Effector memory CD4-positive, alpha-beta T cell (primary cell): ENCODE measurements at regions not wholly inside any gene's neighbourhood (a gene's known extent, or its start where the extent isn't known, plus 50 kb on each side); places are given as distances from the start of the nearest gene placed in this dataset.

ENCODE experiments used
- DNase-seq, 3 donors: peaks; one replicate each; pipeline ENCODE4 v3.0.0-alpha.2; 2020
- H3K27ac ChIP-seq: 2 replicates; pipeline ENCODE4 v1.7.0; 2013; ENCODE audit warnings: mild to moderate bottlenecking, low read length, moderate library complexity; ENCODE audit not compliant: insufficient read depth, poor library complexity, severe bottlenecking
- H3K27me3 ChIP-seq: replicated peaks from 2 replicates; pipeline ENCODE4 v1.7.0; 2013; ENCODE audit warnings: mild to moderate bottlenecking, low read length; ENCODE audit not compliant: insufficient read depth, control insufficient read depth, poor library complexity, severe bottlenecking
- H3K36me3 ChIP-seq: 2 replicates; pipeline ENCODE4 v1.7.0; 2013; ENCODE audit warnings: mild to moderate bottlenecking, low read length, moderate library complexity; ENCODE audit not compliant: control insufficient read depth, insufficient read depth
- H3K4me1 ChIP-seq: 2 replicates; pipeline ENCODE4 v1.7.0; 2013; ENCODE audit warnings: low read length, mild to moderate bottlenecking; ENCODE audit not compliant: control insufficient read depth, insufficient read depth, poor library complexity, severe bottlenecking
- H3K4me3 ChIP-seq: 2 replicates; pipeline ENCODE4 v1.7.0; 2013; ENCODE audit warnings: low read length, low read depth, mild to moderate bottlenecking; ENCODE audit not compliant: insufficient read depth, poor library complexity, severe bottlenecking
- H3K9me3 ChIP-seq: 2 replicates; pipeline ENCODE4 v1.7.0; 2013; ENCODE audit warnings: mild to moderate bottlenecking, low read length, moderate library complexity; ENCODE audit not compliant: control insufficient read depth

DNA sequence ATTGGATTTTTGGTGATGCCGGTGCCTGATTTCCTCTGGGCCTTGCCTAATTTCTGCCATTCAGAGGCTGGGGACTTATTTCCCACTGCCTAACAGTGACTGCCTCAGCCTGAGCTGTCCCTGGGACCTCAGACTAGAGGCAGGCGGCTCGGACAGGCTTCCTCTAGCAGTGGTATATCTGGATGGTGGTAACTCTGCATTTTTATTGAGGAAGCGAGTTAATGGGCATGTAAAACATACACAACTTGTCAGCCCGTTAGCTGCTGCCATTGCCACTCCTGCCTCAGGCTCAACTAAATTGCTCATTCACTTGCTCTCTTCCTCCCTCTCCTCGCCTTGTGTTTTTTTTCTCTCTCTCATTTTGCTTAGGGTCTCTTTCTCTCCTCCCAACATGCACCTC lies 561.6 kb downstream of the BUD13 start:
- no peak overlapping the region for H3K4me3 ChIP-seq
- H3K9me3 ChIP-seq = no peaks in the 10 kb centered on the region
- no peaks in the 10 kb centered on the region for H3K36me3 ChIP-seq
- H3K27ac ChIP-seq = no peak overlapping the region
- H3K27me3 ChIP-seq = no peaks in the 10 kb centered on the region
- H3K4me1 ChIP-seq = no peaks in the 10 kb centered on the region
- DNase-seq = no peak

GRCh38 chr11:116210663-116211062 lies 562.1 kb downstream of the BUD13 start:
- H3K4me1 ChIP-seq = no peaks in the 10 kb centered on the region
- no peak overlapping the region for H3K27ac ChIP-seq
- DNase-seq = no peak
- H3K4me3 ChIP-seq = no peak overlapping the region
- no peaks in the 10 kb centered on the region for H3K9me3 ChIP-seq
- no peaks in the 10 kb centered on the region for H3K36me3 ChIP-seq
- no peaks in the 10 kb centered on the region for H3K27me3 ChIP-seq

DNA sequence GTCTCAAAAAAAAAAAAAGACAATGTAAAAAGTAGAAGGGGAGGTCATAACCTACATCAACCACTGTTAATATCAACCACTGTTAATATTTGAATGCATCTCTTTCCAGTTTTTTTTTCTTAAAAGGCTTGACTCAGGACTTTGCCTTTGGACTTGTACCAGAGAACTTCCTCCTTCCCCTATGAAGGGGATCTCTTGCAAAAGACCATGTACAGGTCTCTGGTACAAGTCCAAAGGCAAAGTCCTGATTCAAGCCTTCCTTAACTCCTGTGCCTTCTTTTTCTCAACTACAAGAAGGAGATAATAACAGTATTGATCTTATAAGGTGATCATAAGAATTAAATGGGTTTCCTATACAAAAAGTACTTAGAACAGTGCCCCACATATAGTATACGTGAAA lies 563.5 kb downstream of the BUD13 start:
- Histone ChIP-seq H3K36me3 (no peaks in the 10 kb centered on the region), H3K4me3 (no peak overlapping the region), H3K4me1 (no peaks in the 10 kb centered on the region), H3K27ac (no peak overlapping the region), H3K27me3 (no peaks in the 10 kb centered on the region), H3K9me3 (no peaks in the 10 kb centered on the region)
- no peak for DNase-seq

DNA sequence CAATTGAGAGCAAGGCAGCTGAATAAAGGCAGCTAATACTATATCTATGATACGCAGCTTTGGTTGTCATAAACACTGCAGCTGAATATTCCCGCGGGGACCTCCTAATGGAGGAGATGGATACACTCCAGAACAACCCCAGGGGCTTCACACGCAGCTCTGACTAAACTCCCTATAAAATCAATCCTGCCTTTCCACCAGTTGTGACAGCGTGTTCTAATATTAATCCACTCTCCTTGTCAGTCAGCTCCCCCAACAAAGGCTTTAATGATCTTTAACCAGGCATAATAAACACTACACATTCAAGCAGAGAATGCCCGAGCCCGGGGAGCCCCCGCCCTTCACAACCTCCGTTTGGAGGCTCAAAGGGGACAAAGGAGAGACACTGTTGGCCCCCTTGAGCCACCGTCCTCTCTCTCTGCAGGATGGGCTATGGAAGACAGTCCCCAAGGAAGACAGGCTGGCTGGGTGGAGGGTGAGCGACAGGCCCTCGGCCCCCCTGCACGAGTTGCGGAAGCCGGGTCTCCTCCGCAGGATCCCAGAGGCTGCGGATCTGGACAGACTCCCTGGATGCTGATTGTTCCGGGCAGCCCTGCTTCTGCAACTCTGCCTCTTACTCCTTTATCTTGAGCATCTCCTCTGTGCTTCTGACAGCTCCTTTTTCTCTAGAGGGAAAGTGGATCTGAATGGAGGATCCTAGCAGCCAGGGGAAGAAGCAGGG lies 565.2 kb downstream of the BUD13 start:
- Histone ChIP-seq H3K4me3 (no peak overlapping the region), H3K27me3 (no peaks in the 10 kb centered on the region), H3K9me3 (no peaks in the 10 kb centered on the region), H3K27ac (no peak overlapping the region), H3K36me3 (no peaks in the 10 kb centered on the region), H3K4me1 (no peaks in the 10 kb centered on the region)
- DNase-seq = no peak

GRCh38 chr11:116207019-116207418 lies 565.8 kb downstream of the BUD13 start:
- no peaks in the 10 kb centered on the region for H3K9me3 ChIP-seq
- H3K27me3 ChIP-seq = no peaks in the 10 kb centered on the region
- H3K27ac ChIP-seq = no peak overlapping the region
- H3K36me3 ChIP-seq = no peaks in the 10 kb centered on the region
- DNase-seq = no peak
- H3K4me1 ChIP-seq = no peaks in the 10 kb centered on the region
- H3K4me3 ChIP-seq = no peak overlapping the region

DNA sequence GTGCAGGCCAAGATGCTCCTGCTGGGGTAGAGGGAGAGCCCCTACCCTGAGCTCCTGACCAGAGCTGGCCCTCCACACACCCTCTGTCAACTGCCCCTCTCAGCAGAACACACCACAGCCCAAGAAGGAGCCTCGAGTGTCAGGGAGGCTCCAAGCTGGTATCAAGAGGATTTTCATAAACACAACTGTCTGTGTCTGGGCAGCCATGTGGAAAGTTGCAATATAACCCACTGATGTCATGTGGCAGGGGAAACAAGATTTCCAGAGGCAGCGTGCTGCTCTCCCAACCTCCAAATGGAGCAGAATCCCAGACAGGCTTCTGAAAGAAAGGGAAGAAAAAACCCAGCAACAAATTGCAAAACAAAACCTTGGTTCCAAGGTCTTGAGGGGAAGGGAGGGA lies 569.9 kb downstream of the BUD13 start:
- Histone ChIP-seq H3K4me1 (no peaks in the 10 kb centered on the region), H3K36me3 (no peaks in the 10 kb centered on the region), H3K4me3 (no peak overlapping the region), H3K27ac (no peak overlapping the region), H3K27me3 (no peaks in the 10 kb centered on the region), H3K9me3 (no peaks in the 10 kb centered on the region)
- DNase-seq = no peak

- DNase-seq = no peak
- H3K27me3 ChIP-seq = no peaks in the 10 kb centered on the region
These were observed 572.2 kb downstream of the BUD13 start for GRCh38 chr11:116200564-116200963.

DNA sequence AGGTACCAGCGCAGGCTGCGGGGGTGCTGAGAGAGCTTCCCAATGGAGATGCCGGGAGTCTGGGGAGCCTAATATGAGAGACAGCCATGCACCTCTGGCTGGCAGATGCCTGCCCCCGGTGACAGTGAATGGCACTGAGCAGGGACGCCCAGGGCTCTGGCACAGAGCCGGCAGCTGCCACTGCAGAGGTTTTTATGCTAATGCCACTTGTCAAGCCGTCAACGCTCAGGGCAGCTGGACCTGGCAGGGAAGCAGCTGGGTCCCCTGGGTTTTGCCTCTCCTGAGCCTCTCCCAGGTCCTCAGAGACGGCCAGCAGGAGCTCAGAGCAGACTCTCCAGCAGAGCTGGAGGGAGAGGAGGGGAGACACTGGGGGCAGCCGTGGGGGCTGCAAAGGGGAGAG lies 573.6 kb downstream of the BUD13 start:
- Histone ChIP-seq H3K4me1 (no peaks in the 10 kb centered on the region), H3K4me3 (no peak overlapping the region), H3K27me3 (no peaks in the 10 kb centered on the region), H3K9me3 (no peaks in the 10 kb centered on the region), H3K27ac (no peak overlapping the region), H3K36me3 (no peaks in the 10 kb centered on the region)
- DNase-seq = no peak

More at GRCh38 chr11:116200564-116200963, 572.2 kb downstream of the BUD13 start:
- Histone ChIP-seq H3K36me3 (no peaks in the 10 kb centered on the region), H3K9me3 (no peaks in the 10 kb centered on the region), H3K4me1 (no peaks in the 10 kb centered on the region), H3K27ac (no peak overlapping the region), H3K4me3 (no peak overlapping the region)

DNA sequence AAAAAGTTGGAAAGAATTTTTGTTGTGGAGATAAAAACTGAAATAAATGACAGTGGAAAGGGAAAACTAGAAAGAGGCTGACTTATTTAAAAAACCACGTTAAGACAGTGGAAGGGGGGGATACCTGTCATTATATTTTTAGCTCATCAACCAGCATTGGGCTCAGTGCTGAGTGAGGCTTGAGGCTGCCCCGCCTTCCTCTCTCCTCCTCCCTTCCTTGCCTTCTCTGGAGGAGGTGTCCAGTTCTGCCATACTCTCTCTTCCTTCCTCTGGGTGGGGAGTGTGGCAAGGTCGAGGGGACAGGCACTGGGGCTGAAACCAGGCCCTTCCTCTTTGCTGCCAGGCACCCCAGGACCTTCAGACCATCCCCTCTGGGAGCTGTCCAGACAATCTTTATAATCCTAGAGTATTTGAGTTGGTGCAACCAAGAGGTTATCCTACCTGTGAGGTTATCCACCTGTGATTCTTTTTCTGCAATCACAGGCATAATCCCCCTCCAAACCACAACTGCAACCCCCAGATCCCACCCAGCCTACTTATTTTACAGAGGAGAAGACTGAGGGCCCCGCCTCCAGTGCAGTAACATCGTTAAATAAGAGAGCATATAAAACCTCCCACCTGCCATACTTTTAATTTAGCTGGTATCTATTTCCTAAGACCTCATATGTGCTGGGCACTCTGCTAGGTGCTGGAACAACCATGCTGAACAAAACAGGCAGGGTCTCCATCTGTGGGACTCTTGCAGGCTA lies 578.5 kb downstream of the BUD13 start:
- H3K27ac ChIP-seq = no peak overlapping the region
- DNase-seq = no peak
- H3K27me3 ChIP-seq = no peaks in the 10 kb centered on the region
- H3K9me3 ChIP-seq = no peaks in the 10 kb centered on the region
- H3K4me1 ChIP-seq = no peaks in the 10 kb centered on the region
- H3K4me3 ChIP-seq = no peak overlapping the region
- no peaks in the 10 kb centered on the region for H3K36me3 ChIP-seq

GRCh38 chr11:116193321-116194131 lies 579.3 kb downstream of the BUD13 start:
- Histone ChIP-seq H3K27me3 (no peaks in the 10 kb centered on the region), H3K27ac (no peak overlapping the region), H3K36me3 (no peaks in the 10 kb centered on the region), H3K9me3 (no peaks in the 10 kb centered on the region), H3K4me3 (no peak overlapping the region), H3K4me1 (no peaks in the 10 kb centered on the region)
- no peak for DNase-seq
